ENCODE measurements at regions not wholly inside any gene's neighbourhood (a gene's known extent, or its start where the extent isn't known, plus 50 kb on each side); places are given as distances from the start of the nearest gene placed in this dataset.

GRCh38 chr11:101326141-101326540 lies 196.5 kb upstream of the PGR start:
- no peak overlapping the region for H3K4me2 ChIP-seq (ENCODE audit: low read length)
- no peaks in the 10 kb centered on the region for H4K20me1 ChIP-seq (ENCODE audit: insufficient read depth, low read length)
- no peaks in the 10 kb centered on the region for H3K36me3 ChIP-seq (ENCODE audit: insufficient read depth, low read length)
- H3K9ac ChIP-seq (ENCODE audit: low read length): no peak overlapping the region
- no peak overlapping the region for H2AFZ ChIP-seq (ENCODE audit: low read length)
- H3K9me3 ChIP-seq (ENCODE audit: low read length): no peaks in the 10 kb centered on the region
- H3F3A ChIP-seq (ENCODE audit: insufficient read depth, low read length): no peaks in the 10 kb centered on the region
- H3K27ac ChIP-seq (ENCODE audit: low read depth, low read length, poor library complexity, severe bottlenecking): no peak overlapping the region
- H3K4me3 ChIP-seq (ENCODE audit: low read depth, low read length, poor library complexity, severe bottlenecking): no peak overlapping the region
- TF ChIP-seq EZH2 (IDR thresholded peaks at IDR 0.05; ENCODE audit: borderline replicate concordance, low read length) (no peak), CTCF (IDR thresholded peaks at IDR 0.05; ENCODE audit: low read length) (no peak)
- H3K4me1 ChIP-seq (ENCODE audit: insufficient read depth, low read length, severe bottlenecking): no peaks in the 10 kb centered on the region
- no peaks in the 10 kb centered on the region for H3K27me3 ChIP-seq (ENCODE audit: insufficient read depth, low read length)
- no peaks in the 10 kb centered on the region for H3K9me2 ChIP-seq (ENCODE audit: low read depth, low read length)
- H3K79me2 ChIP-seq (ENCODE audit: insufficient read depth, low read length): no peaks in the 10 kb centered on the region

- Histone ChIP-seq H3K4me1 (ENCODE audit: insufficient read depth, low read length, severe bottlenecking) (no peaks in the 10 kb centered on the region), H3K4me2 (ENCODE audit: low read length) (no peak overlapping the region), H3F3A (ENCODE audit: insufficient read depth, low read length) (no peaks in the 10 kb centered on the region), H2AFZ (ENCODE audit: low read length) (no peak overlapping the region), H3K79me2 (ENCODE audit: insufficient read depth, low read length) (no peaks in the 10 kb centered on the region), H3K9me3 (ENCODE audit: low read length) (no peaks in the 10 kb centered on the region), H3K36me3 (ENCODE audit: insufficient read depth, low read length) (no peaks in the 10 kb centered on the region), H3K4me3 (ENCODE audit: low read depth, low read length, poor library complexity, severe bottlenecking) (no peak overlapping the region), H3K27me3 (ENCODE audit: insufficient read depth, low read length) (no peaks in the 10 kb centered on the region), H3K9ac (ENCODE audit: low read length) (no peak overlapping the region), H4K20me1 (ENCODE audit: insufficient read depth, low read length) (no peaks in the 10 kb centered on the region), H3K27ac (ENCODE audit: low read depth, low read length, poor library complexity, severe bottlenecking) (no peak overlapping the region), H3K9me2 (ENCODE audit: low read depth, low read length) (no peaks in the 10 kb centered on the region)
- TF ChIP-seq CTCF (IDR thresholded peaks at IDR 0.05; ENCODE audit: low read length) (peak; percentile 14; the same call in 1 of the 2 replicates), EZH2 (IDR thresholded peaks at IDR 0.05; ENCODE audit: borderline replicate concordance, low read length) (no peak)
Observed at GRCh38 chr11:101323997-101324396, 194.4 kb upstream of the PGR start.

GRCh38 chr11:101321222-101321621 lies 191.6 kb upstream of the PGR start:
- no peaks in the 10 kb centered on the region for H3K9me2 ChIP-seq (ENCODE audit: low read depth, low read length)
- no peak overlapping the region for H3K27ac ChIP-seq (ENCODE audit: low read depth, low read length, poor library complexity, severe bottlenecking)
- no peaks in the 10 kb centered on the region for H3K9me3 ChIP-seq (ENCODE audit: low read length)
- no peaks in the 10 kb centered on the region for H3F3A ChIP-seq (ENCODE audit: insufficient read depth, low read length)
- TF ChIP-seq EZH2 (IDR thresholded peaks at IDR 0.05; ENCODE audit: borderline replicate concordance, low read length) (no peak), CTCF (IDR thresholded peaks at IDR 0.05; ENCODE audit: low read length) (no peak)
- no peak overlapping the region for H2AFZ ChIP-seq (ENCODE audit: low read length)
- no peaks in the 10 kb centered on the region for H3K79me2 ChIP-seq (ENCODE audit: insufficient read depth, low read length)
- H3K9ac ChIP-seq (ENCODE audit: low read length): no peak overlapping the region
- no peaks in the 10 kb centered on the region for H3K4me1 ChIP-seq (ENCODE audit: insufficient read depth, low read length, severe bottlenecking)
- H3K4me2 ChIP-seq (ENCODE audit: low read length): no peak overlapping the region
- H3K4me3 ChIP-seq (ENCODE audit: low read depth, low read length, poor library complexity, severe bottlenecking): no peak overlapping the region
- no peaks in the 10 kb centered on the region for H4K20me1 ChIP-seq (ENCODE audit: insufficient read depth, low read length)
- no peaks in the 10 kb centered on the region for H3K27me3 ChIP-seq (ENCODE audit: insufficient read depth, low read length)
- no peaks in the 10 kb centered on the region for H3K36me3 ChIP-seq (ENCODE audit: insufficient read depth, low read length)
